Activated CD4-positive, alpha-beta T cell treated with anti-CD3 and anti-CD28 coated beads, Interleukin-10, Interleukin-2, amounts not matched to agents 100 ng/mL and 50 ng/mL, durations not matched to agents 16 hours and 8 hours (primary cell): ENCODE measurements at regions not wholly inside any gene's neighbourhood (a gene's known extent, or its start where the extent isn't known, plus 50 kb on each side); places are given as distances from the start of the nearest gene placed in this dataset.
"Not testable (repeated sequence)": the region's sequence is repeated elsewhere in the genome, so short reads cannot be mapped to it uniquely, and the experiment has no call there.

Source experiments
- DNase-seq: peaks from one replicate; pipeline ENCODE4 v3.0.0-alpha.2; 2020

DNA sequence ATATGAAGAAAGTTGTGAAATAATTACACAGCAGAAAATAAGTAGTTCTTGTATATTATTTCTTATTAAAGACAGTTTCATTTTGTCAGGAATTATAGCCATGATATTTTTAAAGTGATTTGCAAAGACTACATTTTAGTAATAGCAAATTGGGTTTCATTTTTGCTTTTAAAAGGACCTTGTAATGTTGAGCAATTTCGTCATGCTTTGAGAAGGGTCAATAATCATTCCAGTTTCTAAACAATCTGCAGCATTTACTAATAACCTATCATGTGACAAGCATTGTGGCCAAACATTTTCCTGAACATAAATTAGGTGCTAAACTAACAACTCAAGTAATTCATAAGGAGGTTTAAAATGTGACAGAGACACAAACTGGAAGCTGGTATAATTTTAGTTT, 214.4 kb upstream of the CBLB start:
- no peak for DNase-seq

DNA sequence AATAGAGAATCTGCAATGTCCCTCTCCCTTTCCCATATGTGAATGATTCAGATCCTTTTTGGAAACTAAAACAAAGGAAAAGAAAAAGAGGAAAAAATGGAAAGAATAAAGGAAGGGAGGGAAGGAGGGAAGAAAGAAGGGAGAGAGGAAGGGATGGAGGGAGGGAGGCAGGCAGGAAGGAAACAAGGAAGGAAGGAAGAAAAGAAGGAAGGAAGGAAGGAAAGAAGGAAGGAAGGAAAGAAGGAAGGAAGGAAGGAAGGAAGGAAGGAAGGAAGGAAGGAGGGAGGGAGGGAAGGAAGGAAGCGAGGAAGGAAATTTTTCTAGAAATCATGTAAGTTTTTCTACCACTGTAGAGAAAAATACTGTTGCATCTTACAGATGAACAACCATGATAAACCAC, 215.0 kb upstream of the CBLB start:
- no peak for DNase-seq

DNA sequence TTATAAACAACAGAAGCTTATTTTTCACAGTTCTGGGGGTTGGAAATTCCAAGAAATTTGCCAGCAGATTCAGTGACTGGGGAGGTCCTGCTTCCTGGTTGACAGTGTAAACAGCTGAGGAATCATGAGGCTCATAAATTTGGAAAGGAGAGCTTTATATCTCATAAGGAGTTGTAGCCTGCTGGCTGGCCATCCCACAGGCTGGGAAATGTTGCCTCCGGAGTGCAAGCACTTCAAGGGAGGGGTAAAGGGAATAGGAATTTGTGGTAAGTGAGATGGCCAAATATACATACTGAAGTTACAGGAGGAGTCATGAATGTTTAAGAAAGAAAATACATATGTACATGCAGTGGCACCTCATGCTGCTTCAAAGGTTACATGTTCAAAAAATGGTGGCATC, 217.2 kb upstream of the CBLB start:
- no peak for DNase-seq

DNA sequence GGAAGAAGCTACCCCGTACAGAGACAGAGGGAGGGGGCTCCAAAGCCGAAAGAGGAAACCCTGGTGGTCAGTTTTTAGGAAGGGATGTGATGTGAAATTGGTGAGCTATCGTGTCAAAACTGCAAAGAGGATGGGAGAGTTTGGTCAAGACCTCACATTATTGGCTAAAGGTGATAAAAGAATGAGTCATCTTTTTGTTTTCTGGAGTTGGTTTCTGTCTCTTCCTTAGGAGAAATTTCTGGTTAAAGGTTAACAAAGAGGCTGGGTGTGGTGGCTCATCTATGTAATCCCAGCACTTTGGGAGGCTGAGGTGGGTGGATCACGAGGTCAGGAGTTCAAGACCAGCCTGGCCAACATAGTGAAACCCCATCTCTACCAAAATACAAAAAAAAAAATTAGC, 217.8 kb upstream of the CBLB start:
- DNase-seq: no peak

DNA sequence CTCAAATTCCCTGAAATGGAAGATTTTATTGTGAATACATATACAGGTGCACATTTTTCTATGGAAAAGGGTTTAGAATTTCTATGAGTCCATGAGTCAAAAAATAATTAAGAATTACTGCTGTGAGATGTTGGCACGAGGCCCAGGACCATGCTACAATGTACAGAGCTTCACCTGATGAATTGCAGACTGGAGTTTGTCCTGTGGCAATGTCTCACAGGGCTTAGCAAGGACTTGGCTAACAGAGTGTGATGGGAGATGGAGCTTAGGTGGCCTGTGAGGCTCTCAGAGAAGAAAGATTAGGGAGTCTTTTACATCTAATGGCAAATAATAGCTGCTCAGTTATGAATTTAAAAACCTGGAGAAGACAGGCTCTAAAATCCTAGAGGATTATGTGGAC, 219.5 kb upstream of the CBLB start:
- no peak for DNase-seq

DNA sequence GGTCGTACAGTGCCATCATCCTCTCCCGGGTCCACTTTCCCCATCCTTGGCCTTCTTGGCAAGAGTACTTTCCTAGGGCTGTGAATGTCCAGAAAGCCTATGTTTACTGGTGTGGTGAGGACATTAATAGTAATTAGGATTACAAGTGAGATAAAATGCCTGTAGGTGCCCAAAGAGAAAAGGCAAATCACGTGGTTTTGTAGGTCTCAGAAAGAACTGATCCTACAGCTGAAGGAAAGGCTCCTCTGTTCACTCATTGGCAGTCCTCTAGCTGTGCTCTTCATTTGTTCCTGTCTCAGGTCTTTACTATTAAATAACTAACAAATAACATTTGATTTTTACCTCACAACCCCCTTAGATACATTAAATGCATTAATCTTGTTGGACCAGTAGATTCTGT, 220.1 kb upstream of the CBLB start:
- no peak for DNase-seq

DNA sequence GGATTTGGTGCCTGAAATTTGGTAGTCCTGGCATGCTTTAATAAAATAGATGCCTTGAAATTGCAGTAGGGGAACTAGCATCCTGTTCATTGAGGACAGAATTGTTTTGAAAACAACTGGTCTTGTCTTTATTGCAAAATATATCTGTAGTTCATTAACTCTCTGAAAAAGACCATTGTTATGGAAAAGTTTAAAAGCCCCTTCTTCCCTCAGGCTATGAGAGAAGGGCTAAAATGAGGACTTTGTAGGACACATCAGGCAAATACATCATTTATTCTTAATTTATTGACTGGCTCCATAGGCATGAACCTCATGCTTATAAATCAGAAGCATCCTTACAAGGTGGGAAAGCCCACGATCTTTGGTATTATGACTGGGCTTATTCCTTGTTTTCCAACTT, 221.0 kb upstream of the CBLB start:
- DNase-seq: no peak

DNA sequence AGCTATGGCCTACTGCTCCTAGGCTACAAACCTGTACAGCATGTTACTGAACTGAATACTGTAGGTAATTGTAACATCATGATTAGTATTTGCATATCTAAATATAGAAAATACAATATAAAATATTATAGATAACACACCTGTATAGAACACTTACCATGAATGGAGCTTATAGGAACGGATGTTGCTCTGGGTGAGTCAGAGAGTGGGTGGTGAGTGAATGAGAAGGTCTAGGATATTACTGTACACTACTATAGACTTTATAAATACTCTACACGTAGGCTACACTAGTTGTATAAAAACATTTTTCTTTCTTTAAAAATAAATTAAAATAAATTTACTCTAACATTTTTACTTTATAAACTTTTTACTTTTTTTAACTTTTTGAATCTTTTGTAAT, 224.0 kb upstream of the CBLB start:
- no peak for DNase-seq

DNA sequence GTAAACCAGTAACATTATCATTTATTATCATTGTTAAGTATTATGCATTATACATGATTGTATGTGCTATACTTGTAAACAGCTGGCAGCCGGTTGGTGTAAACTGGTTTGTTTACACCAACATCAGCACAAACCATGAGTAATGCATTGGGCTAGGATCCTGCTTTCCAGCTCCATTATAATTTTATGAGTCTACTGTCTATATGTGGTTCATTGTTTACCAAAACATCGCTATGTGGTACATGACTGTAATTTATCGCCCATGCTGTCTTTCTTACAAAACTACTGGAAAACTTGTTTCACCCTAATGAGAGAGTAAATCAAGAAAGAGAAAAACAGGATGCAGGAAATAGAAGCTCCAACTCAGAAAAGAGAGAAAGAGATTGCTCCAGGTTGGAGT, 224.8 kb upstream of the CBLB start:
- no peak for DNase-seq

DNA sequence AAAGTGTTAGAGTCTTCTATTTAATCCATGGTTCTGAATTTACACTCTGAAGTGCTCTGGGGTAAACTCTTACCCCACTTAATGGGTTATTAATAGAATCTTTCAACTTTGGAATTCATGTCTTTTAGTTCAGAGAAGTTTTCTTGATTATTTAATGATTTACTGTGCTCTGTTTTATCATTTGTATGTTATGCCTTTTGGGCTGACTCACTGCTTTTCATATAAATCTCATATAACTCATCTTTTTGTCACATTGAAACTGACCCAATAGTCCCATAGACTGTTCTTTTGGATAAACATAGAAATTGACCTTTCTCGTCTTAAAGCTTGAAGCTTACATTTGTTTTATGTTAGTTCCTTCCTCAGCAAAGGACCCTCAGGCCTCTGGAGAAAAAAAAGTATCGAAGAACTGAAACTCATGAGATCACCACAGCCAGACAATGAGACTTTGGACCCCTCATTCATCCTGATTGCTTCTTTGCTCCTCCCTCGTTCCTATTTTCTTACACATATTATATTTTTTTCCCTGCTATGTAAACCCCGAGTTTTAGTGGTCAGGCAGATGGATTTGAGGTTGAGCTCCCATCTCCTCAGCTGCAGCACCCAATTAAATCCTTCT, 229.1 kb upstream of the CBLB start:
- no peak for DNase-seq

DNA sequence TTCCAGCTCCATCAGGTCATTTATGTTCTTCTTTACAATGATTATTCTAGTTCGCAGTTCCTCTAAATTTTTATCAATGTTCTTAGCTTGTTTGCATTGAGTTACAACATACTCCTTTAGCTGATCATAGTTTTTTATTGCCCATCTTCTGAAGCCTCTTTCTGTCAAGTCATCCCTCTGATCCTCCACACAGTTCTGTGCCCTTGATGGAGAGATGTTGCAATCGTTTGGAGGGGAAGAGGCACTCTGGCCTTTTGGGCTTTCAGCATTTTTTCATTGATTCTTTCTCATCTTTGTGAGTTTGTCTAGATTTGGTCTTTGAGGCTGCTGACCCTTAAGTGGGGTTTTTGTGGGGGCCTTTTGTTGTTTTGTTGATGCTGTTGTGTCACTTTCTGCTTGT, 234.6 kb upstream of the CBLB start:
- no peak for DNase-seq

DNA sequence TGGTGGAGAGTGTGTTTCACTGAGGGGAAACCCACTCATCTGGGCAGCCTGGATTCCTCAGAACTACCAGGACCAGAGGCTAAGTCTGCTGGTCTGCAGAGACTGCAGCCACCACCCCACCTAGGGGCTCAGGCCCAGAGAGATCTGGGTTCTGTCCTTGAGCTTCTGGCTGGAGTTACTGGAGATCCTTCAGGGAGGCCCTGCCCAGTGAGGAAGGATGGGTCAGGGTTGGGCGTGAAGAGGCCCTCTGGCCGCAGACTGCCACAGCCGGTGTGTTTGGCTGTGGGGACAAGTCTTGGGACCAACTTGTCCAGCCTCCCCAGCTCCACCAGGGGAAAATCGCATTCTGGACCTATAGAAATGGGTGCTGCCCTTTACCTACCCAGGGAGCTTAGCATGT, 235.3 kb upstream of the CBLB start:
- no peak for DNase-seq

DNA sequence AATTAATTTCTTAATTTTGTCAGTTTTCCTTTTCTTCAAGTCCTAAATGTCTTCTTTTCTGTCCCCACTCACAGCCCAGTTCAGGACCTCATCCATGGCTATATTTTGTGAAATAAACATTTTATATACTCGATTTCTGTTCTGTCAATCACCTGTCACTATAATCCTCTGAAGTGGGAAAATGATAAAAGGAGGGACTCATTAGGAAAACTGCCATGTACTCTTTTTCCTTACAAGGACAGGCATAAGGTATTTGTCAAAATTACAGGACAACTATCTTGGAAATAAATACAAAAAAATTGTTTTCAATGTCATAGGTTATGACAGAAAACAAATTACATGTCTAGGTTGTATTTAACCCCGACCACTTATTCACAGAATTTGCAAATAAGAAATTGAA, 240.1 kb upstream of the CBLB start:
- no peak for DNase-seq

DNA sequence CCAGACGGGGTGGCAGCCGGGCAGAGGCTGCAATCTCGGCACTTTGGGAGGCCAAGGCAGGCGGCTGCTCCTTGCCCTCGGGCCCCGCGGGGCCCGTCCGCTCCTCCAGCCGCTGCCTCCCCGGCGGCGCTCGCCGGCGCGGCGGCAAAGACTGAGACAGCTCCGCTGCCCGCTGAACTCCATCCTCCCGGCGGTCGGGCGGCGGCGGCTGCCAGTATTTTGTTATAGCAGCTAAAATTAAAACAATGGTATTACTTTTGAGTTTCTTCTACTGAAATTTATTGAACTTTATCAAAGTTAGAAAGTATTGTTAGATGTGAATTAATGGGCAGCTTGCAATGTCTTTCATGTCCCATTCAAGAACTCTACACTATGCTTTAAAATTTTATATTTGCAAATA, 243.7 kb upstream of the CBLB start:
- DNase-seq: not testable (repeated sequence)

DNA sequence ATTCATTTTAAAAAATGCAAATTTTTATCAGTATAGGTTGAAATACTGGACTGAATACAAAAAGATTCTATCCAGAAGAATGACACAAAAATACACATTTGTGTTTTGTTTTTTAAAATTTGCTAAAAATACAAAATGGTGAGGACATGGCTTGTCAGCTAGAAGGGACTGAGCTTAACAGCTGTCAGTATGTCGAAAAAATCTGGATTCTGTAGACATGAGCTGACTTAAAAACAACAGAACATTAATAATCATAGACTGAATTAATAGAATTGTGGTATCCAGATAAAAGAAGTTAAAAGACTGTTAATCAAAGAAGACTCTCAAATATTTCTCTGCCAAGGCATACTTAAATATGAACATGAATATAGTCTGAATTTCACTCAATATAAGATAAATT, 244.9 kb upstream of the CBLB start:
- no peak for DNase-seq

DNA sequence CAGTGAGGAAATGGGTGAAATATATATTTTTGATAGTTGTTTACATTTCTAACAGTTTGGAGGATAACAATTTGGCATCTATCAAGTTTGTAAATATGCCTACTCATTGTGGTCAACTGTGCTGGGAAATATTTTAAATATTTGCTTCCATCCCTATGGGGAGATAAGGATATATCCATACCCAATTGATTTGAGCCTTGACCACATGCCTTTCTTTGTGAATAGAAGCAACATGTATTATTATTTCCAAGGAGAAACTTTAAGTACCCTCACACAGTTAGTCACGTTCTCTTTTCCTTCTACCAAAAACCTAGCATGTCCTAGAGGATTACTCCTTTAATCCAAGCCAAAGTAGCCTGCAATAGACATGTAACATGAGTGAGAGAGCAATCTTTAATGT, 245.4 kb upstream of the CBLB start:
- DNase-seq: no peak

DNA sequence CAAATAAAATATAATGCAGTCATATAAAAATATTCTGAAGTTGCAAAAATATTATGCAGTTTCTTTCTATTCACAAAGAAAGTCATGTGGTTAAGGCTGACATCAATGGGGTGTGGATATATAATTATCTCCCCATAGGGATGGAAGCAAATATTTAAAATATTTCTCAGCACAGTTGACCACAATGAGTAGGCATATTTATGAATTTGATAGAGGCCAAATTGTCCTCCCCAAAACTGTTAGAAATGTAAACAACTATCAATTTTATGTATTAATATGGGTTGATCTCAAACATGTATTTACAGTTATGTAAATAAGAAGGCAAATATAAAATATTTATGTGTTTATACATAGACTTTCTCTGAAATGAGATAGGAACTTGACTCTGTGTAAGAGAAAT, 246.0 kb upstream of the CBLB start:
- DNase-seq: no peak

DNA sequence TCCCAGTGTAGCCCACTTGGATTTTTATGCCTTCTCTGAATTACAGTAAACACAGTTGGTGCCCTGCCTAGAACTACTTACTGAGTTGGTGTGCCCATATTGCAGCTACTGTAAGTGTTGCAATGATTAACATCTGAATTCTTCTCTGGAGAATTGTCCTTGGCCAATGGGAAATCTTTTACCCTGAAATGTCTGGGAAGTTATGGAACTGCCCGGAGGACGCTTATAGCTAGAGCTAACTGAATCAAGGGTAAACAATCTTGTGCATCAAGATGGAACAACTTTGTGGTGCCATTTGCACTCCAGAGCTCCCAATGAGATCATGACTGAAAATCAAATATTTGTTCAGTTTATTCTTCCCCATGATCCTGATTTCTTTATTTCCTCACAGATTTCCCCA, 246.7 kb upstream of the CBLB start:
- DNase-seq: no peak

DNA sequence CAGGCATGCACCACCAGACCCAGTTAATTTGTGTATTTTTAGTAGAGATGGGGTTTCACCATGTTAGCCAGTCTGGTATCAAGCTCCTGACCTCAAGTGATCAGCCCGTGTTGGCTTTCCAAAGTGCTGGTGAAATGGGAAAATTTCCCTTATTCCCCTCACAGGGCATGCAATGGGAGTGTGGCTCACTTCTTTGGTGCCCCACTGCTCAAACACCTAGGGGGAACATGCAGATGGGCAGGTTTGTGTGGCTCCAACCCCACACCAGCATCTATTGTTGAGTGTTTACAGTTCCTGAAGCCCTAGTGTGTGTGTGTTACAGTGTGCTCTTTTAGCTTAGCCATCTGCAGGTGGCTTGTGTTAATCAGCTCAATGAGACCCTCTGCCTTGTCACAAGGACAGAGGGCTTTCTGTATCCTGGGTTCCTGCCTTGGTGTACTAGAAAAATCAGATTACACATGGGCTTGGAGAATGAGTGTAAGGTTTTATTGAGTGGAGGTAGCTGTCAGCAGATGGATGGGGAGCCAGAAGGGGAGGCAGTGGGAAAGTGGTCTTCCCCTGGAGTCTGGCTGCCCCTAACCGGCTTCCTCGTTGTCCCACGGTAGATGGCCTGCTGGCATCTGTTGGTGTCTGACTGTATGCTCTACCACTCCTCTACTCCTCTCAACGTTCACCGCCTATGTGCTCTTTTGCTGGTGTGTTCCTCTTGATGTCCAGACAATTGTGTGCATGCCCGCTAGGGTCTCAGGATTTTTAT, 248.1 kb upstream of the CBLB start:
- no peak for DNase-seq

DNA sequence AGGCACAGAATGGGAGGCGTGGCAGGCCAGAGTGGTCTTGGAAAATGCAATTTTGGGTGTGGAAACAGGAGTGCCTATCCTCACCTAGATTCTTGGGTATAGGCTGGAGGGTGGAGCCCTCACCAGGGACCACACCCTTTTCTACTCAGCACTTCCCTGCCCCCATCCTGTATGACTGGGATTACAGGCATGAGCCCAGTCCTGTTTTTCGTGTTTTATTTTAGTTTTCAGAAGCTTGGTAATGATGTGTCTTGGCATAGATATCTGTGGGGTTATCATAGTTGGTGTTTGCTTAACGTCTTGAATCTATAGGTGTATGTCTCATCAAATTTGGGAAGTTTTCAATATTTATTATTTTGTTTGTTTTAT, 248.7 kb upstream of the CBLB start:
- no peak for DNase-seq

DNA sequence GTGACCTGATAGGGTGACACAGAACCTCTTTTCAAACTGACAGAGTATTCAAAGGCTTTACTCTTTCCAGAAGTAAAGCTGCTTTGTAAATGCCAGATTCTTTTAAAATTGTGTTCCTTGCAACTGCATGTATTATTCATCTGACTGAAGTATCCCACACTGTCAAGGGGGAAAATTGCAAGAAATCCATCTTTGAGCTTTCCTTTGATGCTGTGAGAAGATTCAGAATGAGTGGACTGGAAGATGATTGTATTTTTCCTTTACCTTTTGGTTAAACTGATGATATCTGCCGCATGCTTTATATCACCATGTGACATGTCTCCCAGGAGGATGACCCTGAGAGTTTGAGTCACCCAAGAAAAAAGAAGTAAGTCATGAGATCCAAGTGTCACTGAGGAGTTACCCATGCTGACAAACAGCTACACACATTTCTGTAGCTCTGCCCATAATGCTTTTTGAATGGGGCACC, 250.8 kb upstream of the CBLB start:
- DNase-seq: peak; percentile 52

DNA sequence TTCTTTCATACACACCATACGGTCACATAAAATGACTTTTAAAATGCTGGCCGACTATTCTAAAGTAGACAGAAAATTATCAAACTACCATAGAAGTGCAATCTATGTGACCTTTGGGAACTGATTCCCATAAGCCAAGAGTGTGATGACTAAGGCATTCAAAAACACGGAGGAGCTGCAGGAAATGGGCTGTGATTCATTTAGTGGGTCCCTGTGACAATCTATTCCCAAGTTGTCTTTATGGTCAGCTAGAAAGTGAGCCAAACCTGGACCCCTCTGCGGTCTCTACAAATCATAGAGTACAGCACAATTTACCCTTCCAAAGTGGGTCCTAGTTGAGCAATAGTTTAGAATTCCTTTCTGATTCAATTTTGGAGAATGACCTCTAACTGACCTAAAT, 251.5 kb upstream of the CBLB start:
- no peak for DNase-seq

DNA sequence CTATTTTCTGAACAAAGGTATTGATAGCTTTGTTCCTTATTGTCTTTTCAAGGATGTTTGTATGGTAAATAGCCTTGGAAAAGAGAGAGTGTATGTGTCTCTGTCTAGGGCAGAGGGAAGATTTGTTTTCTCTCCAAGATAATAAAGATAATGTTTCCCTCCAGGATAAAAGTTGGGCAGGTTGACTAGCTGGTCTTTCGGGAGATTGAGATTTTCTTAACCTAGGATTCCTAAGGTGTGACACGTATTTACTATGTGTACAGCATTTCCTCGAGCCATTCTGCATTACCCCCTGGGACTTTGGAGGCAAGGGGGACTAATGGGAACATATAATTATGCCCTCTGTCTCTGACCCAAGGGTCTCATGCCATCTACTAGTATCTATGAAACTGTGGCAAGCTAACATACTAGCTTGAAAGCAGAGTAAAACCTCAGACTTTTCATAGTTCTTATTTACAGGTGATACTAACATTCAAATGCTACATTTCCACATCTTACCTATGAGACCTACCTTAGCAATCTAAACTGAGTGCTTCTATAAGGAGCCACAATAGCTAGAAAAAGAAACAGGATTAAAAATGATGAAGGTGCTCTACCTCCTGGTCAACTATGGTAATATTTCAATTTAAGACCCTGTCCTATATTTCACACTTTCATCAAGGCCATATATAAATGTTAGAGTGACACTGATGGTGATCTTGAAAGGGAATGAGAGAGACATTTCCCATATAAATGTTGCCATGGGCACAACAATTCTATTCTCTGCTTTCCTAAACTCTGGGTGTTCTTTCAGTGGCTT, 252.9 kb upstream of the CBLB start:
- DNase-seq: no peak

DNA sequence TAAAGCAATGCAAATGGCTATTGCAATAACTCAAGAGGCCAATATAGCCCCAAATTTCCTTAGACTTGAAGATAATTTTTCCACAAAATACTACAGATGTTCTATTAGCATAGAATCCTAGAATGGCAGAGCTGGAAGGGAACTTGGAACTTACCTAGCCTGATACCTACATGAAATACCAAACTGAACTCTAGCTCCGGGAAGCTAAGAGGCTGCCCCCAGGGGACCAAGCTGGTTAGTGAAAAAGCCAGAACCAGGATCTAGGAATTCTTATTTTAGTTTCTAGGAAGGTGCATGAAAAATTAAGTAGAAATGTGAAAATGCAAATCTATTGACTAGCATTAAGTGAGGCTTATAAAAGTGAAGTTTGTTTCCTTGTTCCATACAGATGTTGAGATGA, 256.0 kb upstream of the CBLB start:
- DNase-seq: no peak
